Stimulated activated CD4-positive, alpha-beta T cell treated with anti-CD3 and anti-CD28 coated beads, Interleukin-4, amount 100 ng/mL, for 48 hours (primary cell): ENCODE measurements at regions not wholly inside any gene's neighbourhood (a gene's known extent, or its start where the extent isn't known, plus 50 kb on each side); places are given as distances from the start of the nearest gene placed in this dataset.

Experiments
- DNase-seq, 2 donors: peaks; one replicate each; pipeline ENCODE4 v3.0.0-alpha.2; 2020; ENCODE audit warnings: low read depth in 2 of 2

GRCh38 chr1:98480271-98480670 lies 181.2 kb upstream of the SNX7 start:
- no peak for DNase-seq

- DNase-seq, result no peak
Measured at GRCh38 chr1:98478121-98478520, 183.4 kb upstream of the SNX7 start.

GRCh38 chr1:98472878-98473277 lies 188.6 kb upstream of the SNX7 start:
- no peak for DNase-seq

GRCh38 chr1:98471633-98472032 lies 189.9 kb upstream of the SNX7 start:
- DNase-seq, result no peak

- DNase-seq, result no peak
Measured at GRCh38 chr1:98468111-98468717, 193.3 kb upstream of the SNX7 start.

- no peak for DNase-seq
Measured at GRCh38 chr1:98467586-98467985, 193.9 kb upstream of the SNX7 start.

GRCh38 chr1:98467122-98467521 lies 194.4 kb upstream of the SNX7 start:
- no peak for DNase-seq

GRCh38 chr1:98461873-98462385 lies 199.6 kb upstream of the SNX7 start:
- DNase-seq, result no peak

GRCh38 chr1:98460136-98460535 lies 201.4 kb upstream of the SNX7 start:
- DNase-seq, result no peak

GRCh38 chr1:98459486-98459870 lies 202.0 kb upstream of the SNX7 start:
- no peak for DNase-seq

- no peak for DNase-seq
Measured at GRCh38 chr1:98458511-98459485, 202.7 kb upstream of the SNX7 start.

GRCh38 chr1:98457248-98457647 lies 204.3 kb upstream of the SNX7 start:
- DNase-seq, result no peak

- DNase-seq, result no peak
Measured at GRCh38 chr1:98454666-98455065, 206.9 kb upstream of the SNX7 start.

- DNase-seq, result no peak
Measured at GRCh38 chr1:98453066-98453465, 208.5 kb upstream of the SNX7 start.

- DNase-seq, result no peak
Measured at GRCh38 chr1:98452162-98452561, 209.4 kb upstream of the SNX7 start.

- no peak for DNase-seq
Measured at GRCh38 chr1:98441281-98441680, 220.2 kb upstream of the SNX7 start.

GRCh38 chr1:98439471-98439870 lies 222.1 kb upstream of the SNX7 start:
- DNase-seq, result no peak

- DNase-seq, result no peak
Measured at GRCh38 chr1:98437540-98437939, 224.0 kb upstream of the SNX7 start.

GRCh38 chr1:98437011-98437410 lies 224.5 kb upstream of the SNX7 start:
- no peak for DNase-seq

GRCh38 chr1:98429965-98430443 lies 231.5 kb upstream of the SNX7 start:
- DNase-seq, result no peak

- no peak for DNase-seq
Measured at GRCh38 chr1:98428864-98429263, 232.7 kb upstream of the SNX7 start.

GRCh38 chr1:98427664-98428063 lies 233.9 kb upstream of the SNX7 start:
- DNase-seq, result no peak

- no peak for DNase-seq
Measured at GRCh38 chr1:98426092-98426491, 235.4 kb upstream of the SNX7 start.
